Keratinocyte (primary cell): ENCODE measurements at regions not wholly inside any gene's neighbourhood (a gene's known extent, or its start where the extent isn't known, plus 50 kb on each side); places are given as distances from the start of the nearest gene placed in this dataset.

Source experiments
- CTCF ChIP-seq, 3 experiments: IDR thresholded peaks in 1 of 3; conservative IDR thresholded peaks in 1 of 3; optimal IDR thresholded peaks in 1 of 3; 2 replicates in 2 of 3; 3 replicates in 1 of 3; pipeline versions ENCODE3 to v1.5.1; 2011; ENCODE audit warnings: low read length in 3 of 3, mild to moderate bottlenecking in 3 of 3, moderate library complexity in 2 of 3, control low read depth in 1 of 3, inconsistent platforms in 1 of 3; ENCODE audit not compliant: insufficient read depth in 2 of 3; ENCODE audit errors: extremely low read depth in 1 of 3
- EZH2 ChIP-seq: IDR thresholded peaks from one replicate; pipeline ENCODE4 v1.6.1; 2012; ENCODE audit warnings: inconsistent platforms, mild to moderate bottlenecking, low read length, moderate library complexity

GRCh38 chr7:114755856-114756255, 166.0 kb upstream of the MDFIC start:
- TF ChIP-seq CTCF (optimal IDR thresholded peaks at IDR 0.05 in 1 of 3, IDR thresholded peaks at IDR 0.05 in 1 of 3, conservative IDR thresholded peaks at IDR 0.05 in 1 of 3; ENCODE audit: extremely low read depth in 1 of 3, insufficient read depth in 2 of 3, low read length in 3 of 3) = no peak
- no peak for TF ChIP-seq EZH2
